RWPE1 (cell line): ENCODE measurements at regions not wholly inside any gene's neighbourhood (a gene's known extent, or its start where the extent isn't known, plus 50 kb on each side); places are given as distances from the start of the nearest gene placed in this dataset.

Experiments used
- CTCF ChIA-PET: fragments of 350-600 bp; sonication (Branson Sonifier 250); formaldehyde crosslinking; extraction: SDS; loops from one replicate; lab custom pipeline; 2021; lab: Yijun Ruan, JAX
- POLR2A ChIA-PET: fragments of 400-600 bp; formaldehyde crosslinking; extraction: SDS; loops from one replicate; lab custom pipeline; 2020; ENCODE audit warnings: antibody characterized with exemption; ENCODE audit not compliant: low non-redundant PET; lab: Yijun Ruan, JAX
- DNase-seq: peaks from one replicate; pipeline ENCODE4 v3.0.0; 2012; ENCODE audit warnings: low spot score
- H3K27ac ChIP-seq: fragments of 450-650 bp; 2 replicates; pipeline ENCODE4 v1.5.1; 2017
- CTCF ChIP-seq: fragments of 450-650 bp; conservative IDR thresholded peaks from 2 replicates; pipeline ENCODE4 v1.5.1; 2017; ENCODE audit warnings: low read depth, mild to moderate bottlenecking

GRCh38 chr9:89775641-89776040 is 170.8 kb downstream of the GADD45G start:
- ChIA-PET POLR2A (no interaction called here), CTCF (no interaction called here)
- H3K27ac ChIP-seq = no peak overlapping the region
- TF ChIP-seq CTCF = no peak
- DNase-seq = no peak

GRCh38 chr9:89776795-89777525 is 172.1 kb downstream of the GADD45G start:
- DNase-seq = no peak
- no peak overlapping the region for H3K27ac ChIP-seq
- ChIA-PET CTCF (interaction anchor here (1.2 kb wide), 1 partner anchor 173 kb away, joined by 3 read pairs; no protein-coding TSS in a partner anchor), POLR2A (no interaction called here)
- no peak for TF ChIP-seq CTCF

GRCh38 chr9:89777544-89777943 is 172.7 kb downstream of the GADD45G start:
- POLR2A ChIA-PET = no interaction called here
- TF ChIP-seq CTCF = no peak
- CTCF ChIA-PET = interaction anchor here (0.5 to 1.2 kb wide), 2 partner anchors 67 to 174 kb away, joined by 3 read pairs; no protein-coding TSS in a partner anchor
- DNase-seq = no peak
- H3K27ac ChIP-seq = no peak overlapping the region

GRCh38 chr9:89778100-89779090 is 173.6 kb downstream of the GADD45G start:
- POLR2A ChIA-PET = no interaction called here

GRCh38 chr9:89779405-89780203 is 174.8 kb downstream of the GADD45G start:
- POLR2A ChIA-PET = no interaction called here
- CTCF ChIA-PET = interaction anchor here (1.3 kb wide), 1 partner anchor 29 kb away, joined by 3 read pairs; no protein-coding TSS in a partner anchor
- TF ChIP-seq CTCF = no peak

More at GRCh38 chr9:89778100-89779090, 173.6 kb downstream of the GADD45G start:
- H3K27ac ChIP-seq = no peak overlapping the region
- CTCF ChIA-PET = interaction anchor here (0.5 to 1.2 kb wide), 4 partner anchors 33 to 175 kb away, joined by 3 read pairs; no protein-coding TSS in a partner anchor
- no peak for DNase-seq
- no peak for TF ChIP-seq CTCF

More at GRCh38 chr9:89779405-89780203, 174.8 kb downstream of the GADD45G start:
- no peak for DNase-seq
- H3K27ac ChIP-seq = no peak overlapping the region
